COLO668 (cell line): ENCODE measurements at regions not wholly inside any gene's neighbourhood (a gene's known extent, or its start where the extent isn't known, plus 50 kb on each side); places are given as distances from the start of the nearest gene placed in this dataset.

Experiments
- DNase-seq: peaks from one replicate; lab custom pipeline; 2025; ENCODE audit not compliant: unreplicated experiment; lab: John Stamatoyannopoulos, UW

- no peak for DNase-seq
Observed at GRCh38 chr13:105502193-105502592, 1033.3 kb downstream of the EFNB2 start.

- DNase-seq = no peak
Observed at GRCh38 chr13:105497597-105497996, 1037.9 kb downstream of the EFNB2 start.

DNA sequence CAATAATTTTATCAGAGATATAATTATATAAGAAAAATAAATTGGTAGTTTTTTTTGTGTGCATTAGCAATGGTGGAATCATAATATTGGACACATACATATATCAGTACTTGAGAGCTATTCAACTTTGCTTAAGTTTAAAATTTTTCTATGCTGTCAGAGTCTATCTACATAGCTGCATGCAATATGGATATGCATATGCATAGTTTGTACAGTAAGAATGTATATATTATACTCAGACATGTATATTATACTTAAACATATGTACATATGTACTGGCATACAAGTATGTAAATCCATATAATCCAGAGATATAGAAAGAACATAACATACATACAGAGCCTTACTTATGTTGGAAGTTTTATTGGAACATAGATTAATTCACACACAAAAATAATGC lies 1043.2 kb downstream of the EFNB2 start:
- DNase-seq = no peak

- no peak for DNase-seq
Observed at GRCh38 chr13:105491345-105491744, 1044.1 kb downstream of the EFNB2 start.

- no peak for DNase-seq
Observed at GRCh38 chr13:105485081-105485480, 1050.4 kb downstream of the EFNB2 start.

- DNase-seq = no peak
Observed at GRCh38 chr13:105474983-105475610, 1060.4 kb downstream of the EFNB2 start.

- DNase-seq = no peak
Observed at GRCh38 chr13:105471673-105472072, 1063.8 kb downstream of the EFNB2 start.

- DNase-seq = no peak
Observed at GRCh38 chr13:105466376-105466775, 1069.1 kb downstream of the EFNB2 start.

DNA sequence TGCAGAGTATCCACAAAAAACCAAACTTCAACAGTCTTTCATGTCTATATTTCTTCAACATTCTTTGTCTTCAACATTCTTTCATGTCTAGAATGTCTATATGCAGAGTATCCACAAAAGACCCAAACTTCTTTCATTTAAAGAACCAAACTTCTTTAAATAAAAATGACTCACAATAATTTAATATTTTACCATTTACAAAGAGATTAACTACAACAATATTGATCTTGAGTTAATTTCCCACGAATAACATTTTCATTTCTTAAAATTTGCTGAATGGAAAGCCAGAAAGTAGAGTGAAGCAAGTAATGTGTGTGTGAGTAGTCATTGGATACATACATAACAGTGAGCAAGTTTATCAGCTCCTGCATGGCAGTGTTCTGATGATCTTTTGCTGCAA lies 1069.7 kb downstream of the EFNB2 start, which contains the start of gene DAOA:
DAOA (plus strand) TSS at position 301 of the 400 bp plus-strand sequence.
- no peak for DNase-seq

DNA sequence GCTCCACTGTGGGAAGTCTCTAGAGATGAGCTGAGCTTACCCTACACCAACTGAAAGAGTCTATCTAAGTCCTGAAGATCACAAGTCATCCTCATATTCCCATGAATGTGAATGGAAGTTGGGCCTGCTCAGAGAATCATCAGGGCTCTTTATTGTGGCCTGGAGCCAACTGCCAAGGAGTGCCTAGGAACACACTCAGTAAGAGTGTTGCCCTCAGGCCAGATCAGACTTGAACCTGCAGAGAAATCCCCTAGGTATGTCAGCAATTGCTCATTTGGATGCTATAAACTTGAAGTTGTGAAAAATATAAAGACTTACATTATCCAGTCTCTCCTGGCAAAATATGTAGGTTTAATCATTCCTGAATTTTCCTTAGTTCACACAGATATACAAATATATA lies 1070.2 kb downstream of the EFNB2 start:
- DNase-seq = no peak

GRCh38 chr13:105464249-105464648 lies 1071.2 kb downstream of the EFNB2 start:
- DNase-seq = no peak

DNA sequence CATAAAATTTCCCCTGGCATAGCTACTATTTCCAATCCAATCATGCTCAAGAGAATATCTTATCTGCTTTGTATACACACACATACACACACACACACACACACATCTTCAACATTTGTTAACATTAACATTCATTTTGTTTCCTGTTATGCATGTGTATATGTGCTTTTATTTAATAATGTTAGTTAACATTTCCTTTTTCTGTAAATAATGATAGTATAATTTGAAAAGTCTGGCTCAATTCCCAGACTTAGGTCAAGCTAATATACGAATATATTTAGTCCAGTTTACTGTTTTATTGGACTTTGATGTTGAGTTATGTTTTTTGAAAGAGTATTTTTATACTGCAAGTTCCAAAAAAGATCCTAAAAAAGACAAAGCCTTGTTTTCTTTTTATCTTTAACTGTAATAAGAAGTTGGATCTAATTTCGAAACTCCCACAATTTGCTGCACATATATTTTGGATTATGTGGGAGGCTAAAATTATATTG lies 1072.4 kb downstream of the EFNB2 start:
- DNase-seq = no peak

- no peak for DNase-seq
Observed at GRCh38 chr13:105462098-105462497, 1073.4 kb downstream of the EFNB2 start.

DNA sequence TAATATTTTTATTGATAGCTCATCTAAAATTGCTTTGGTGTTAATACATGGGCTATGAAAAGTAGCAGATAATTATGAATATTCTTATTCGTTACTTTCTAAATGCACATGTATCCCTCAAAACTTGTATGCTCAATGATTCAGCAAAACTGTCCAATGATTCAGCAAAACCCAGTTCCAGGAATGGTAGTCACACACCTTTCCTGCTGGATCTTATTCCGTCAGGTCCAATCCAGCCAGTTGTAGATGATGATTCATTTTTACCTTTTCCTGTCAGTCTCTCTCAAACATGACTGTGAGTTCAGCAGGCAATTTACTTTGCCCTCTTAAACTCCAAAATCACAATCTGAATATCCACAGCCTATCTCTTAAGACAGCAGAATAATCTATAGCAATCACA lies 1082.6 kb downstream of the EFNB2 start:
- no peak for DNase-seq

DNA sequence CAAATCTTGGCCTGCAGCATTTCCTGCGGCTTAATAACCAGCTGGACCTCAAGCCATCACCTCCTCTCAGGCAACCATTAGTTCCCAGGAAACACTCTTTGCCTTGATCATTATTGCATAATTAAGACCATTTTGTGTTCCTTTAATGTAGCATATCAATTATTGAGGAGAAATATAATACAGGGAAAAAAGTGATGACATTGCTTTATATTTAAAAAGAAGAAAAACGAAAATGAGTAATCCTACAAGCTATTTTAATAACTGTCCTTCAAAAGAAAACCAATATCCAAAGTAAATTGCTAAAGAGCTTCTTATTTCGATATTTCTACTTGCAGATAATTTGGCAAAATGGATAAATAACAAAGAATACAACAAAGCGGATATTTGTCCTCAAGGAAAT lies 1084.7 kb downstream of the EFNB2 start:
- no peak for DNase-seq

DNA sequence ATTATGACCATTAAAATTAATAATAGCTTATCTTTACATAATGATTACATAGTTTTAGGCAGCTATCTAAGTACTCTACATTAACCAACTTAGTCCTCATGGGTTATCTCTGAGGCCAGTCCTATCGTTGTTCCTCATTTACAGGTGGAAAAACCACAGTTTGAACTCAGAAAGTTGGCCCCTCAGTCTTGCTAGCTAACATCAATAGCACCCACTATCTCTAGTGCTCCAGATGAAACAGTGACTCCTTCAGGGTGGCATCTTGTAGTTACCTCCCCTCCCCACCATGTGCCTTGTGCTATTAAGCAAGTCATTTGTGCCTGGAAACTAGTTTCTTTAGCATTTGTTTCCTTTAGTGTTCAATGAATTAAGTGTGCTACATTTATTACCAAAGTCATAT lies 1086.7 kb downstream of the EFNB2 start:
- no peak for DNase-seq

- no peak for DNase-seq
Observed at GRCh38 chr13:105446197-105446596, 1089.3 kb downstream of the EFNB2 start.

DNA sequence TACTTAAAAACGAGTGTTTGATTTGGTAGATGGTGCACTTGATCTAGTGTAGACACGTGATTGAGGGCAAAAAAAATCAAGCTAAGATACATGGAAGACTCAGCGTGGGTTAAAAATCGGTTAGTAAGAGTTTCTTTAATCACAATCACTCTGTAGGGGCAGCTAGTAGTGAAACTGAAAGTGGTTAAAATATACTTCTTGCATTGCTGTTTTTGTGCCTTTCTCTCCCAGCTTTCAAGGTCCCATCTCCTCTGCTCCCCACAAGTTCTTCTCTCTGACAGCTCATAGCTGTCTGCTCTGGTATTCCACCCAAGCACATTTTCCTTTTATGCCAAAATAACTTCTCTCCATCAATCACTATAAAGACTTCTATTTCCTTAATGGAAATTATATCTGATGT lies 1089.7 kb downstream of the EFNB2 start:
- DNase-seq = no peak

DNA sequence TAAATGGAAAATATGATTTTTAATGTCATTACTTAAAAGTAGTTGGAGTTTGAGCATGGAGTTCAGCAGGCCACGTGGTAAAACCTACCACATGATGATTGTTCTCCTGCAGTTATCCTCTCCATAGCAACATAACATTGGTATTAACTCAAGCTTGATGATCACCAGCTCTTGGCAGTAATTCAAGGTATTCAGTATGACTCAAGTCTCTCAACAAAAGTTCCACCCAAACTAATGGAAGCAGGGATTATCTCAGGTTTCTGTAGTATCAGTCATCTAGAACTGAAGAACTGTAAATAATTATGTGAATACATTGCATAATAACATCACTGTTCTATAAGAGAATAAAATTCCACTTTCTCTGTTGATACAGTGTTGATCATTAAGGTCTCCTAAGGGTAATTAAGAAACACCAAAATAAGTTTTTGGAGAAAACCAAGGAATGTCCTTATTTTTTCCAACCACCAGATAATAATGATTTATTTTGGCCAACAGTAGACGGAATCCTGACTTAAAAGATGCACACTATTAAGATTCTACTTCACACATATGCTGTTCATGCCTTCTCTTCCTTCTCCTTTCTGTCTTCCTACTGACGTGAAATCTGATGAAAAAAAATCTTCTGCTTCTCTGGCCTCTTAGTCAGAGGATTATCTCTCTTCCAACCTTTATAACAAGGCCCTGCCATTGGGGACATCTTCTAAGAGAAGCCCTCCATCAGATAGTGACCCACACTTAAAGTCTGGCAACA lies 1092.3 kb downstream of the EFNB2 start:
- no peak for DNase-seq

GRCh38 chr13:105442040-105442439 lies 1093.4 kb downstream of the EFNB2 start:
- no peak for DNase-seq

DNA sequence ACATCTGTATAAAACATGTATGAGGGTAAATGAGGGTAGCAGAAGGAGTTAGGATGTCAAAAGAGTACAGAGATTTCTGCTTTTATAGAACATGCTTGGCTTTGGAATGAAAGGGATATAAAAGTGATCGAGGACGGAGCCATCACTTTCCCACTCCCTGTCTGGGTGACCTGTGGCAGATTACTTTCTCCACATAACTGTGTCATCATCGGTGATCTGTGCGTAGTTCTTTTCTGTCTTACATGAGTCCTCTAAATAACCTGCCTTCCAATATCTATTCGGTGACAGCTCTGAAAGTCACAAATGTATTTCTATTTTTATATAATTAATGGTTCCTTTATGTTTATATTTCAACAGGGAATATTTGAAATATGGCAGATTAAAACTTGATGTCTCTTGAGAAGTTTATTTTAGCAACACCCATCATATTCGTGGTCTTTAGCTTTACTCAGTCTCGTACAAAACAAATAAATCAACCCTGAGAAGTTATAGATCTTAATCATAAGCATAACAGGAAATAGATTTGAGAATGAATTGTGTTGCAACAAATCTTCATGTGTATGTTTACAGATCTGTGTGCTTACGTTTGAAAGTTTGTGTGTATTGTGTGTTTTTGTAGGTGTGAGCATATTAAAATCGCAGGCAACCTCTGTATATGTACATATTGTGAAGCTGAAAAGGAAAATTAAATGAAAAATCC lies 1094.3 kb downstream of the EFNB2 start:
- DNase-seq = no peak

DNA sequence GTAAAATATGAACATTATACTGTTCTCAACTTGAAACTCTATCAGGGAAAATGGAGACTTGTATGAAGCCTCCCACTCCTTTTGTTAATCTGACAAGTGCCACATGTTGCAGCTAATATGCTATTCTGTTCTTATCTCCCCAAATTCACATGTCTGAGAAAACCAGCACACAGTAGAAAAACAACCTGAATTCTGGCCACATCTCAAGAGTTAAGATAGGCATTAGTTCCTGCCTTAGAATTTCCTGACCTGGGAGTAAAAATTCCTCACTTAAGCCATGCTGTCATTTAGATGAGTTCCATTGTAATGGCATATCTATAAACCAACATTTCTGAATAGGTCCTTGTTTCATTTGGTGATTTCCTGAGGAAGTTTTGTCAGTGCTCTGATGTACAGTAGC lies 1098.5 kb downstream of the EFNB2 start:
- no peak for DNase-seq
